H9 (cell line): ENCODE measurements at regions not wholly inside any gene's neighbourhood (a gene's known extent, or its start where the extent isn't known, plus 50 kb on each side); places are given as distances from the start of the nearest gene placed in this dataset.

Source experiments
- DNase-seq: peaks from one replicate; pipeline ENCODE4 v3.0.0-alpha.2; 2017
- H2AFZ ChIP-seq: one replicate; pipeline ENCODE4 v1.6.1; 2013; ENCODE audit warnings: mild to moderate bottlenecking, low read length, control low read depth, moderate library complexity
- H2AK5ac ChIP-seq: 2 replicates; pipeline ENCODE4 v1.6.1; 2013; ENCODE audit warnings: low read length, control low read depth, mixed read lengths; ENCODE audit not compliant: insufficient read length
- H2BK120ac ChIP-seq: one replicate; pipeline ENCODE4 v1.6.1; 2013; ENCODE audit warnings: low read depth, mild to moderate bottlenecking, low read length, control low read depth, inconsistent platforms; ENCODE audit not compliant: poor library complexity, severe bottlenecking
- H2BK12ac ChIP-seq: 2 replicates; pipeline ENCODE4 v1.6.1; 2013; ENCODE audit warnings: low read length, control low read depth, mixed read lengths, low read depth; ENCODE audit not compliant: insufficient read length
- H2BK15ac ChIP-seq: 2 replicates; pipeline ENCODE4 v1.6.1; 2013; ENCODE audit warnings: low read depth, low read length, control low read depth
- H2BK20ac ChIP-seq: one replicate; pipeline ENCODE4 v1.6.1; 2013; ENCODE audit warnings: low read depth, mild to moderate bottlenecking, low read length, control low read depth, inconsistent platforms; ENCODE audit not compliant: poor library complexity, severe bottlenecking
- H2BK5ac ChIP-seq: 2 replicates; pipeline ENCODE4 v1.6.1; 2013; ENCODE audit warnings: low read length, control low read depth, mixed read lengths; ENCODE audit not compliant: insufficient read length
- H3K14ac ChIP-seq: 2 replicates; pipeline ENCODE4 v1.6.1; 2013; ENCODE audit warnings: low read length, control low read depth; ENCODE audit not compliant: insufficient read depth
- H3K18ac ChIP-seq: 2 replicates; pipeline ENCODE4 v1.6.1; 2013; ENCODE audit warnings: low read depth, mild to moderate bottlenecking, mixed read lengths, low read length, control low read depth; ENCODE audit not compliant: insufficient read length
- H3K23ac ChIP-seq: 2 replicates; pipeline ENCODE4 v1.6.1; 2013; ENCODE audit warnings: low read length, control low read depth, mixed read lengths, low read depth; ENCODE audit not compliant: insufficient read length
- H3K23me2 ChIP-seq: 2 replicates; pipeline ENCODE4 v1.6.1; 2013; ENCODE audit warnings: low read depth, mild to moderate bottlenecking, mixed read lengths, low read length, control low read depth; ENCODE audit not compliant: insufficient read length, poor library complexity, severe bottlenecking
- H3K27ac ChIP-seq: 2 replicates; pipeline ENCODE4 v1.5.1; 2013; ENCODE audit warnings: low read length, control low read depth, mixed read lengths, low read depth; ENCODE audit not compliant: insufficient read length
- H3K27me3 ChIP-seq: 2 replicates; pipeline ENCODE4 v1.6.1; 2013; ENCODE audit warnings: low read length, control low read depth, inconsistent platforms; ENCODE audit not compliant: insufficient read depth
- H3K4ac ChIP-seq: 2 replicates; pipeline ENCODE4 v1.6.1; 2013; ENCODE audit warnings: low read depth, mild to moderate bottlenecking, control low read depth, inconsistent platforms, low read length, moderate library complexity
- H3K4me1 ChIP-seq: 2 replicates; pipeline ENCODE4 v1.6.1; 2013; ENCODE audit warnings: low read length, control low read depth, inconsistent platforms; ENCODE audit not compliant: insufficient read depth
- H3K4me2 ChIP-seq: 2 replicates; pipeline ENCODE4 v1.6.1; 2013; ENCODE audit warnings: low read length, control low read depth, mixed read lengths; ENCODE audit not compliant: insufficient read length, insufficient read depth
- H3K56ac ChIP-seq: 2 replicates; pipeline ENCODE4 v1.6.1; 2013; ENCODE audit warnings: low read depth, mild to moderate bottlenecking, mixed read lengths, low read length, control low read depth; ENCODE audit not compliant: insufficient read length
- H3K79me1 ChIP-seq: 2 replicates; pipeline ENCODE4 v1.6.1; 2013; ENCODE audit warnings: low read depth, mild to moderate bottlenecking, moderate library complexity, low read length, control low read depth, inconsistent platforms; ENCODE audit not compliant: insufficient read depth, poor library complexity, severe bottlenecking
- H3K79me2 ChIP-seq: 2 replicates; pipeline ENCODE4 v1.6.1; 2013; ENCODE audit warnings: low read length, control low read depth, inconsistent platforms; ENCODE audit not compliant: insufficient read depth
- H3K9ac ChIP-seq: 2 replicates; pipeline ENCODE4 v1.6.1; 2013; ENCODE audit warnings: low read length, control low read depth, mixed read lengths; ENCODE audit not compliant: insufficient read length; ENCODE audit errors: extremely low read depth
- H3K9me3 ChIP-seq: one replicate; pipeline ENCODE4 v1.6.1; 2013; ENCODE audit warnings: low read depth, low read length, inconsistent platforms; ENCODE audit not compliant: control insufficient read depth
- H3T11ph ChIP-seq: one replicate; pipeline ENCODE4 v1.6.1; 2013; ENCODE audit warnings: mild to moderate bottlenecking, low read length, control low read depth, inconsistent platforms
- H4K20me1 ChIP-seq: one replicate; pipeline ENCODE4 v1.6.1; 2013; ENCODE audit not compliant: control insufficient read depth, insufficient read length, insufficient read depth
- H4K5ac ChIP-seq: 2 replicates; pipeline ENCODE4 v1.6.1; 2013; ENCODE audit warnings: low read depth, mild to moderate bottlenecking, mixed read lengths, low read length, control low read depth; ENCODE audit not compliant: insufficient read length
- H4K8ac ChIP-seq: replicated peaks from 2 replicates; pipeline ENCODE4 v1.6.1; 2013; ENCODE audit warnings: low read length, control low read depth, mixed read lengths, low read depth; ENCODE audit not compliant: insufficient read length
- H4K91ac ChIP-seq: 2 replicates; pipeline ENCODE4 v1.6.1; 2013; ENCODE audit warnings: low read depth, mild to moderate bottlenecking, moderate library complexity, mixed read lengths, low read length, control low read depth; ENCODE audit not compliant: insufficient read length
- H3K27ac Mint-ChIP-seq, 3 experiments: 2 replicates in 2 of 3; 3 replicates in 1 of 3; pipeline ENCODE4 v1.8.0; 2020 to 2021; ENCODE audit warnings: mixed read lengths in 3 of 3, mild to moderate bottlenecking in 1 of 3, moderate library complexity in 1 of 3
- H3K27me3 Mint-ChIP-seq: 2 replicates; pipeline ENCODE4 v1.8.0; 2021; ENCODE audit warnings: low read depth, mild to moderate bottlenecking, moderate library complexity, mixed read lengths
- H3K36me3 Mint-ChIP-seq, 3 experiments: 2 replicates in 2 of 3; 3 replicates in 1 of 3; pipeline ENCODE4 v1.8.0; 2020 to 2021; ENCODE audit warnings: low read depth in 3 of 3, mixed read lengths in 3 of 3; ENCODE audit not compliant: insufficient read depth in 1 of 3
- H3K4me1 Mint-ChIP-seq, 2 experiments: 2 replicates each; pipeline ENCODE4 v1.8.0; 2020; ENCODE audit warnings: mixed read lengths in 2 of 2
- H3K4me3 Mint-ChIP-seq, 2 experiments: 2 replicates in 1 of 2; 3 replicates in 1 of 2; pipeline ENCODE4 v1.8.0; 2020 to 2021; ENCODE audit warnings: mild to moderate bottlenecking in 2 of 2, mixed read lengths in 2 of 2, moderate library complexity in 1 of 2
- H3K9me3 Mint-ChIP-seq, 2 experiments: 2 replicates in 1 of 2; 3 replicates in 1 of 2; pipeline ENCODE4 v1.8.0; 2020; ENCODE audit warnings: mild to moderate bottlenecking in 2 of 2, mixed read lengths in 2 of 2, moderate library complexity in 1 of 2
- CTCF ChIP-seq: fragments of 200-600 bp; sonication (generic); conservative IDR thresholded peaks from 3 replicates; pipeline ENCODE4 v1.8.0; 2021; ENCODE audit warnings: antibody characterized with exemption, mild to moderate bottlenecking
- whole genome bisulfite sequencing: extraction: QIAGEN DNeasy Blood & Tissue Kit; methylation state at CpG from one replicate; pipeline ENCODE4 v1.1.7; 2013; ENCODE audit warnings: missing lambda C conversion rate, low lambda C conversion rate, mixed read lengths; ENCODE audit not compliant: insufficient read length; ENCODE audit errors: extremely low coverage; 5-methylcytosine and 5-hydroxymethylcytosine counted together

- no peak overlapping the region for H4K8ac ChIP-seq
- no peak overlapping the region for H2AFZ ChIP-seq
- H2BK15ac ChIP-seq: no peak overlapping the region
- DNase-seq: no peak
- no peak overlapping the region for H3K9ac ChIP-seq
- H3K14ac ChIP-seq: no peak overlapping the region
- no peak overlapping the region for H3T11ph ChIP-seq
- no peak overlapping the region for H4K5ac ChIP-seq
- no peaks in the 10 kb centered on the region for H3K27me3 ChIP-seq
- H3K27ac ChIP-seq: no peak overlapping the region
- no peak overlapping the region for H3K18ac ChIP-seq
- H3K79me1 ChIP-seq: no peaks in the 10 kb centered on the region
- peaks cover 3% of the 10 kb centered on the region; the same call in 1 of the 2 replicates for H3K4me1 ChIP-seq
- Mint-ChIP-seq H3K9me3 (no peaks in the 10 kb centered on the region), H3K27ac (no peak overlapping the region), H3K4me3 (no peak overlapping the region), H3K36me3 (no peaks in the 10 kb centered on the region), H3K27me3 (no peaks in the 10 kb centered on the region; the same call in 1 of the 2 replicates), H3K4me1 (peaks cover 11 to 12% of the 10 kb centered on the region in 2 experiments)
- H2AK5ac ChIP-seq: no peak overlapping the region
- no peaks in the 10 kb centered on the region for H3K9me3 ChIP-seq
- no peak overlapping the region for H3K56ac ChIP-seq
- no peak overlapping the region for H2BK12ac ChIP-seq
- H2BK20ac ChIP-seq: no peak overlapping the region
- no peak overlapping the region for H3K4ac ChIP-seq
- H4K91ac ChIP-seq: no peak overlapping the region
- no peaks in the 10 kb centered on the region for H3K79me2 ChIP-seq
- no peak overlapping the region for H2BK120ac ChIP-seq
- H3K23me2 ChIP-seq: no peaks in the 10 kb centered on the region
- H3K4me2 ChIP-seq: no peak overlapping the region
- TF ChIP-seq CTCF: no peak
- H2BK5ac ChIP-seq: no peak overlapping the region
- H3K23ac ChIP-seq: no peak overlapping the region
- H4K20me1 ChIP-seq: no peaks in the 10 kb centered on the region
- no CpG with 5 or more reads among the region's 24 CpGs for WGBS
Observed at GRCh38 chr9:87824886-87825285, 57.8 kb upstream of the SPATA31E1 start.
